ENCODE measurements at regions not wholly inside any gene's neighbourhood (a gene's known extent, or its start where the extent isn't known, plus 50 kb on each side); places are given as distances from the start of the nearest gene placed in this dataset.

- POLR2A ChIA-PET: no interaction called here
- DNase-seq: no peak
- H3K4me1 Mint-ChIP-seq: no peaks in the 10 kb centered on the region
- H3K4me3 Mint-ChIP-seq: no peak overlapping the region
- CTCF ChIA-PET: no interaction called here
- no peaks in the 10 kb centered on the region for H3K27me3 Mint-ChIP-seq
- H3K27ac Mint-ChIP-seq: no peak overlapping the region
- H3K36me3 Mint-ChIP-seq (ENCODE audit: low read depth): no peaks in the 10 kb centered on the region
- no peaks in the 10 kb centered on the region for H3K9me3 Mint-ChIP-seq
These were observed 596.5 kb downstream of the IRX1 start for GRCh38 chr5:4192111-4192510.

- CTCF ChIA-PET: no interaction called here
These were observed 601.1 kb downstream of the IRX1 start for GRCh38 chr5:4196744-4197143.

GRCh38 chr5:4197151-4197550, 601.5 kb downstream of the IRX1 start:
- no peak for DNase-seq
- POLR2A ChIA-PET: no interaction called here
- H3K9me3 Mint-ChIP-seq: peaks cover 2% of the 10 kb centered on the region
- H3K27me3 Mint-ChIP-seq: no peaks in the 10 kb centered on the region
- H3K4me1 Mint-ChIP-seq: no peaks in the 10 kb centered on the region
- CTCF ChIA-PET: no interaction called here
- H3K27ac Mint-ChIP-seq: no peak overlapping the region
- H3K36me3 Mint-ChIP-seq (ENCODE audit: low read depth): no peaks in the 10 kb centered on the region
- H3K4me3 Mint-ChIP-seq: no peak overlapping the region

More at GRCh38 chr5:4196744-4197143, 601.1 kb downstream of the IRX1 start:
- Mint-ChIP-seq H3K9me3 (peaks cover 2% of the 10 kb centered on the region), H3K4me3 (no peak overlapping the region), H3K27me3 (no peaks in the 10 kb centered on the region), H3K27ac (no peak overlapping the region), H3K36me3 (ENCODE audit: low read depth) (no peaks in the 10 kb centered on the region), H3K4me1 (no peaks in the 10 kb centered on the region)
- no peak for DNase-seq
- POLR2A ChIA-PET: no interaction called here

GRCh38 chr5:4198461-4198860, 602.8 kb downstream of the IRX1 start:
- Mint-ChIP-seq H3K36me3 (ENCODE audit: low read depth) (no peaks in the 10 kb centered on the region), H3K4me1 (no peaks in the 10 kb centered on the region), H3K27me3 (no peaks in the 10 kb centered on the region), H3K4me3 (no peak overlapping the region), H3K27ac (no peak overlapping the region), H3K9me3 (peaks cover 2% of the 10 kb centered on the region)
- CTCF ChIA-PET: no interaction called here
- POLR2A ChIA-PET: no interaction called here
- no peak for DNase-seq

GRCh38 chr5:4199049-4199841, 603.6 kb downstream of the IRX1 start:
- no peaks in the 10 kb centered on the region for H3K4me1 Mint-ChIP-seq
- POLR2A ChIA-PET: no interaction called here
- no peak for DNase-seq
- no peak overlapping the region for H3K27ac Mint-ChIP-seq
- CTCF ChIA-PET: no interaction called here
- H3K36me3 Mint-ChIP-seq (ENCODE audit: low read depth): no peaks in the 10 kb centered on the region
- no peaks in the 10 kb centered on the region for H3K27me3 Mint-ChIP-seq
- no peak overlapping the region for H3K4me3 Mint-ChIP-seq
- H3K9me3 Mint-ChIP-seq: peaks cover 2% of the 10 kb centered on the region

GRCh38 chr5:4203146-4203545, 607.5 kb downstream of the IRX1 start:
- no peak for DNase-seq
- Mint-ChIP-seq H3K9me3 (peaks cover 11% of the 10 kb centered on the region), H3K4me1 (no peaks in the 10 kb centered on the region), H3K36me3 (ENCODE audit: low read depth) (no peaks in the 10 kb centered on the region), H3K27me3 (no peaks in the 10 kb centered on the region), H3K27ac (no peak overlapping the region), H3K4me3 (no peak overlapping the region)
- ChIA-PET CTCF (no interaction called here), POLR2A (no interaction called here)

GRCh38 chr5:4204276-4205141, 608.9 kb downstream of the IRX1 start:
- CTCF ChIA-PET: no interaction called here
- no peak for DNase-seq
- Mint-ChIP-seq H3K4me1 (no peaks in the 10 kb centered on the region), H3K4me3 (no peak overlapping the region), H3K27me3 (no peaks in the 10 kb centered on the region), H3K27ac (no peak overlapping the region), H3K36me3 (ENCODE audit: low read depth) (no peaks in the 10 kb centered on the region), H3K9me3 (peaks cover 21% of the 10 kb centered on the region)
- POLR2A ChIA-PET: no interaction called here

GRCh38 chr5:4205398-4205797, 609.8 kb downstream of the IRX1 start:
- Mint-ChIP-seq H3K36me3 (ENCODE audit: low read depth) (peaks cover 3% of the 10 kb centered on the region), H3K4me1 (no peaks in the 10 kb centered on the region), H3K4me3 (no peak overlapping the region), H3K27me3 (no peaks in the 10 kb centered on the region), H3K27ac (no peak overlapping the region), H3K9me3 (peaks cover 24% of the 10 kb centered on the region)
- POLR2A ChIA-PET: no interaction called here
- no peak for DNase-seq
- CTCF ChIA-PET: no interaction called here

- Mint-ChIP-seq H3K27me3 (no peaks in the 10 kb centered on the region), H3K4me3 (no peak overlapping the region)
These were observed 610.5 kb downstream of the IRX1 start for GRCh38 chr5:4206127-4206526.

GRCh38 chr5:4207486-4207885, 611.9 kb downstream of the IRX1 start:
- H3K9me3 Mint-ChIP-seq: peaks cover 28% of the 10 kb centered on the region

More at GRCh38 chr5:4206127-4206526, 610.5 kb downstream of the IRX1 start:
- CTCF ChIA-PET: no interaction called here
- POLR2A ChIA-PET: no interaction called here
- no peak for DNase-seq
- H3K27ac Mint-ChIP-seq: no peak overlapping the region
- H3K9me3 Mint-ChIP-seq: peaks cover 24% of the 10 kb centered on the region
- H3K36me3 Mint-ChIP-seq (ENCODE audit: low read depth): peaks cover 3% of the 10 kb centered on the region
- H3K4me1 Mint-ChIP-seq: no peaks in the 10 kb centered on the region

GRCh38 chr5:4208537-4208936, 612.9 kb downstream of the IRX1 start:
- no peaks in the 10 kb centered on the region for H3K4me1 Mint-ChIP-seq
- H3K4me3 Mint-ChIP-seq: no peak overlapping the region
- no peaks in the 10 kb centered on the region for H3K27me3 Mint-ChIP-seq
- ChIA-PET POLR2A (no interaction called here), CTCF (no interaction called here)
- peaks cover 30% of the 10 kb centered on the region for H3K9me3 Mint-ChIP-seq
- H3K36me3 Mint-ChIP-seq (ENCODE audit: low read depth): peaks cover 3% of the 10 kb centered on the region
- no peak for DNase-seq
- no peak overlapping the region for H3K27ac Mint-ChIP-seq

More at GRCh38 chr5:4207486-4207885, 611.9 kb downstream of the IRX1 start:
- Mint-ChIP-seq H3K27ac (no peak overlapping the region), H3K27me3 (no peaks in the 10 kb centered on the region), H3K36me3 (ENCODE audit: low read depth) (peaks cover 3% of the 10 kb centered on the region), H3K4me3 (no peak overlapping the region), H3K4me1 (no peaks in the 10 kb centered on the region)
- DNase-seq: no peak
- ChIA-PET CTCF (no interaction called here), POLR2A (no interaction called here)

- peaks cover 3% of the 10 kb centered on the region for H3K36me3 Mint-ChIP-seq (ENCODE audit: low read depth)
- CTCF ChIA-PET: no interaction called here
- POLR2A ChIA-PET: no interaction called here
These were observed 613.4 kb downstream of the IRX1 start for GRCh38 chr5:4208996-4209395.

GRCh38 chr5:4212071-4212739, 616.6 kb downstream of the IRX1 start:
- POLR2A ChIA-PET: no interaction called here
- Mint-ChIP-seq H3K27ac (no peak overlapping the region), H3K36me3 (ENCODE audit: low read depth) (peaks cover 3% of the 10 kb centered on the region), H3K27me3 (no peaks in the 10 kb centered on the region), H3K4me1 (no peaks in the 10 kb centered on the region), H3K9me3 (peaks cover 26% of the 10 kb centered on the region), H3K4me3 (no peak overlapping the region)
- CTCF ChIA-PET: no interaction called here
- DNase-seq: no peak

More at GRCh38 chr5:4208996-4209395, 613.4 kb downstream of the IRX1 start:
- H3K27ac Mint-ChIP-seq: no peak overlapping the region
- no peaks in the 10 kb centered on the region for H3K27me3 Mint-ChIP-seq
- H3K9me3 Mint-ChIP-seq: peaks cover 30% of the 10 kb centered on the region
- H3K4me1 Mint-ChIP-seq: no peaks in the 10 kb centered on the region
- no peak for DNase-seq
- no peak overlapping the region for H3K4me3 Mint-ChIP-seq

Data from activated CD4-positive, alpha-beta memory T cell treated with anti-CD3 and anti-CD28 coated beads, Interleukin-2, amount 10 ng/mL, durations not matched to agents 7 days and 5 days (primary cell).